Adrenal gland (tissue), 9 donors: ENCODE measurements at regions not wholly inside any gene's neighbourhood (a gene's known extent, or its start where the extent isn't known, plus 50 kb on each side); places are given as distances from the start of the nearest gene placed in this dataset.

Experiments
- DNase-seq, 7 donors: peaks; one replicate each; pipeline ENCODE4 v3.0.0-alpha.2; 2019 to 2020
- H3K27ac ChIP-seq, 5 donors: fragments of 200-600 bp; sonication (generic) in 4 of 5; 1 replicate in 3 of 5; 2 replicates in 2 of 5; pipeline versions ENCODE4 v1.5.1 to v1.8.0; 2016 to 2020; ENCODE audit warnings: mild to moderate bottlenecking in 1 of 5
- H3K27me3 ChIP-seq: fragments of 200-600 bp; 2 replicates; pipeline ENCODE4 v1.8.0; 2021
- H3K36me3 ChIP-seq, 2 donors: fragments of 200-600 bp; replicated peaks in 1 of 2; 1 replicate in 1 of 2; 2 replicates in 1 of 2; pipeline versions ENCODE4 v1.5.1 to v1.8.0; 2018 to 2022
- H3K4me1 ChIP-seq, 2 donors: fragments of 200-600 bp; replicated peaks in 1 of 2; 1 replicate in 1 of 2; 2 replicates in 1 of 2; pipeline versions ENCODE4 v1.5.1 to v1.8.0; 2018 to 2021
- H3K4me3 ChIP-seq, 4 donors: fragments of 200-600 bp; sonication (generic) in 3 of 4; one replicate each; pipeline ENCODE4 v1.5.1; 2016 to 2018
- H3K9me3 ChIP-seq, 3 donors: fragments of 200-600 bp; sonication (generic) in 1 of 3; replicated peaks in 1 of 3; 1 replicate in 2 of 3; 2 replicates in 1 of 3; pipeline versions ENCODE4 v1.5.1 to v1.8.0; 2016 to 2021
- POLR2A ChIP-seq, 2 donors: fragments of 450-650 bp; IDR thresholded peaks; one replicate each; pipeline ENCODE4 v1.6.1; 2017; ENCODE audit warnings: antibody characterized with exemption in 2 of 2, mild to moderate bottlenecking in 2 of 2, moderate library complexity in 1 of 2
- WGBS, 4 donors: extraction: QIAGEN DNeasy Blood & Tissue Kit in 2 of 4; methylation state at CpG; one replicate each; pipeline versions ENCODE4 v1.1.5 to v1.1.7; 2013 to 2017; 5-methylcytosine and 5-hydroxymethylcytosine counted together
- intact Hi-C, 2 donors: fragments of 100-400 bp; cut with DNase I; formaldehyde crosslinking; loops; one replicate each; pipeline versions ENCODE4 v1.14.1 to v1.15.0; 2022 to 2023
- TF ChIP-seq, protein P1 (sequence below), 6 experiments: fragments of 450-650 bp in 4 of 6; fragments of 200-600 bp in 2 of 6; sonication (generic) in 1 of 6; IDR thresholded peaks; 1 replicate in 5 of 6; 2 replicates in 1 of 6; pipeline versions ENCODE4 v1.5.1 to v1.8.0; 2016 to 2021; ENCODE audit warnings: antibody characterized with exemption in 6 of 6, mild to moderate bottlenecking in 2 of 6, moderate library complexity in 1 of 6
- donor health status: healthy with polysubstance abuse.
- donor health status: Bipolar disorder and iron deficiency.
- donor health status: DM: yes; HTN: yes; CAD: no.
- donor health status: DM: no; HTN: no; CAD: no.
- donor health status: DM: no; HTN: no; CAD: no.

DNA sequence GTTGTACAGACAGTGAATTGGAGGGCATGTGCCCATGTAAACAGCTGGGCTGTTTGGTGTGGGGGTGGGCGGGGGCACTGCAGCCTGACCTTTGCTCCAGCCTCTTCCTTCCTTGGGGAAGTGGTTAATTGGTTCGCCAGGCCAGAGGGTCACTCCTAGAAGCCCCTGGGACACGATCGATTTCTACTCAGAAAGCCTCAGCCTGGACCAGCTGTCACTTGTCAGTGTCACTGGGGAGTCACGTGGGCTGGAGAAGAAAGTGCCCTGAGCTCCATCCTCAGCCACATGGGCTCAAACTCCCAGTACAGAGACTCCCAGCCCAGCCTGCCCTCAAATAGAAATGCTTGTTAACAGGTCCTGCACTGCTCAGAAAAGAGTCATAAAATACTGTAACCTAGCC is 423.8 kb upstream of the SULF2 start:
- Histone ChIP-seq H3K27ac (no peak overlapping the region), H3K4me3 (no peak overlapping the region), H3K27me3 (no peaks in the 10 kb centered on the region), H3K4me1 (no peaks in the 10 kb centered on the region), H3K9me3 (no peaks in the 10 kb centered on the region), H3K36me3 (no peaks in the 10 kb centered on the region)
- TF ChIP-seq, protein P1, sequence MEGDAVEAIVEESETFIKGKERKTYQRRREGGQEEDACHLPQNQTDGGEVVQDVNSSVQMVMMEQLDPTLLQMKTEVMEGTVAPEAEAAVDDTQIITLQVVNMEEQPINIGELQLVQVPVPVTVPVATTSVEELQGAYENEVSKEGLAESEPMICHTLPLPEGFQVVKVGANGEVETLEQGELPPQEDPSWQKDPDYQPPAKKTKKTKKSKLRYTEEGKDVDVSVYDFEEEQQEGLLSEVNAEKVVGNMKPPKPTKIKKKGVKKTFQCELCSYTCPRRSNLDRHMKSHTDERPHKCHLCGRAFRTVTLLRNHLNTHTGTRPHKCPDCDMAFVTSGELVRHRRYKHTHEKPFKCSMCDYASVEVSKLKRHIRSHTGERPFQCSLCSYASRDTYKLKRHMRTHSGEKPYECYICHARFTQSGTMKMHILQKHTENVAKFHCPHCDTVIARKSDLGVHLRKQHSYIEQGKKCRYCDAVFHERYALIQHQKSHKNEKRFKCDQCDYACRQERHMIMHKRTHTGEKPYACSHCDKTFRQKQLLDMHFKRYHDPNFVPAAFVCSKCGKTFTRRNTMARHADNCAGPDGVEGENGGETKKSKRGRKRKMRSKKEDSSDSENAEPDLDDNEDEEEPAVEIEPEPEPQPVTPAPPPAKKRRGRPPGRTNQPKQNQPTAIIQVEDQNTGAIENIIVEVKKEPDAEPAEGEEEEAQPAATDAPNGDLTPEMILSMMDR (IDR thresholded peaks at IDR 0.05), result no peak
- TF ChIP-seq POLR2A (IDR thresholded peaks at IDR 0.05), result no peak
- WGBS, 4 donors, result 32 to 72% (median 39%) methylated on average over 2 to 5 of the region's 5 CpGs
- intact Hi-C loops, result no loop called here
- DNase-seq, result no peak

DNA sequence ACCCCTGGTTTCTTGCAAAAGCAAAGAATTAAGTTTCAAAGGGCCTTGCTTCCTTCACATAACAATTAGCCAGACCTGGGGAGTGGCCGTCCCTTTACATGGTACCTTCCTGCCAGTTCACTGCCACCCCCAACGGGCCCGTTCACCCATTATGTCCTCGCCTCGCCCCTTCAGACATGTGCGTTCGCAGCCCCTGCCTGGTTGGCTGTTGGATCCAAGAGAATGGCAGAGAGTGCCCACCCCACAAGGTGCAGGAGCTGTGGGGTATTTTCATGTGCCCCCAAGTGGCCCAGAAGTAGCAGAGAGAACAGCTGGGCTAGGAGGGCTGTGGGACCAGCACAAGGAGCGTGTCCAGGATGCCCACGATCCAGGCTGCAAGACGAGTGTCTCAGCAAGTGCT is 422.9 kb upstream of the SULF2 start:
- H3K9me3 ChIP-seq, result no peaks in the 10 kb centered on the region
- 87 to 93% (median 92%) methylated on average over 9 to 10 of the region's 10 CpGs for WGBS, 4 donors
- DNase-seq, result no peak
- H3K4me3 ChIP-seq, result no peak overlapping the region
- no peak overlapping the region for H3K27ac ChIP-seq
- no peaks in the 10 kb centered on the region for H3K27me3 ChIP-seq
- no peaks in the 10 kb centered on the region for H3K4me1 ChIP-seq
- H3K36me3 ChIP-seq, result no peaks in the 10 kb centered on the region
- TF ChIP-seq POLR2A (IDR thresholded peaks at IDR 0.05), result no peak
- TF ChIP-seq, protein P1 (IDR thresholded peaks at IDR 0.05), result no peak
- intact Hi-C loops, result no loop called here

DNA sequence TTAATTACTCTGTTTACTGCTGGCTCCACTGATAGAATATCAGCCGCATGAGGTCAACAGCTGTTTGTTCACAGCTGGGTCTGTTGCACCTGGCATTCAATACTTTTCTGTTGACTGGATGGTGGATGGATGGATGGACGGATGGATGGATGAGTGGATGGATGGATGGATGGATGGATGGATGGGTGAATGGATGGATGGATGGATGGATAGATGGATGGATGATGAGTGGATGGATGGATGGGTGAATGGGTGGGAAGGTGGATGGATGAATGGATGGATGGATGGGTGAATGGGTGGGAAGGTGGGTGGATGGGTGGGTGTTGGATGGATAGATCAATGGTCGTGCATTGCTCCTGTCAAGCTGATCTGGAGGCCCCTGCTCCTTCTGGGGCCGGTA is 422.2 kb upstream of the SULF2 start:
- WGBS, 4 donors, result 73 to 94% (median 77%) methylated on average over 4 of the region's 4 CpGs
- DNase-seq, result no peak
- Histone ChIP-seq H3K27me3 (no peaks in the 10 kb centered on the region), H3K36me3 (no peaks in the 10 kb centered on the region), H3K4me3 (no peak overlapping the region), H3K4me1 (no peaks in the 10 kb centered on the region), H3K9me3 (no peaks in the 10 kb centered on the region), H3K27ac (no peak overlapping the region)
- intact Hi-C loops, result no loop called here
- no peak for TF ChIP-seq POLR2A (IDR thresholded peaks at IDR 0.05)
- TF ChIP-seq, protein P1 (IDR thresholded peaks at IDR 0.05), result no peak

DNA sequence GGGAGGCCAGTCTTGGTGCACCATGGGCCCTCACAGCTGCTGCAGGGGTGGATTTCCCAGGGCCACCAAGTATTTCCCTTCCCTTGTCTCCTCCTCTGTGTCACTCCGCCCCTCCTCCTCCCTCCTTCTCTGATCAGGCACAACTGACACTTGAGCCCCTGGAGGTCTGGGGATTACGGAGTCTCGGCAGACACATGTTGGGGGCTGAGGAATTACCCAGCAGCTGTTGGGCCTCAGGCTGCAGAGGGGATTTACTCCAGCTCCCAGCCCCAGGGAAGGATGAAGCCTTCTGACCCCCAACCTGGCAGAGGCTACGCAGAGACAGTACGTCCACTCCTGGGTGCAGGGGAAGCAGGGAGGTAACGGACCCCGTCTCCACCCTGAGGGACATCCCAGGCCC is 420.5 kb upstream of the SULF2 start:
- Histone ChIP-seq H3K27ac (no peak overlapping the region), H3K9me3 (no peaks in the 10 kb centered on the region), H3K4me3 (no peak overlapping the region), H3K27me3 (no peaks in the 10 kb centered on the region), H3K36me3 (no peaks in the 10 kb centered on the region), H3K4me1 (no peaks in the 10 kb centered on the region)
- intact Hi-C loops, result no loop called here
- WGBS, 4 donors, result 84 to 96% (median 94%) methylated on average over 6 to 7 of the region's 7 CpGs
- no peak for DNase-seq
- TF ChIP-seq POLR2A (IDR thresholded peaks at IDR 0.05), result no peak
- TF ChIP-seq, protein P1 (IDR thresholded peaks at IDR 0.05), result no peak
